ENCODE measurements at regions not wholly inside any gene's neighbourhood (a gene's known extent, or its start where the extent isn't known, plus 50 kb on each side); places are given as distances from the start of the nearest gene placed in this dataset.

DNA sequence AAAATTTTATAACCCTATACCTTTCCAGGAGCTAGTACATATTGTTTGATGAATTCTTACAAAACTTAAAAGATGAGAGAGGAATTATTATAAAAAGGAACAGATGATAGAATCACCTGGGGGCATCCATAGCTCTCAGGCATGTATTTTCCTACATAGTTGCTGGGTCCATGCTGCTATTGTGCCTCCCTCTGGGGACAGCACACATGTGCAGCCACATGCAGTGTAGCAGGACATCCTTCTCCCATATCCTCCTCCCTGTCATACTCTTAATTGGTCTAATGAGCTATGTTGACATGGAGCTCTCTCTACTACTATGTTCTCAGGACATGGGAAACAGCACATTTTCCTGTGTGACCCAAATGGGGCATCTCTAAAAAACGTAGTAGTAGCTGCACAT is 898.2 kb upstream of the MAP3K7 start:
- Histone ChIP-seq H3K4me2 (no peak overlapping the region), H3K9me3 (no peaks in the 10 kb centered on the region), H3K4me3 (no peak overlapping the region), H3K27ac (no peak overlapping the region), H3K4me1 (no peaks in the 10 kb centered on the region)
- ATAC-seq (no peak), FAIRE-seq (no peak), DNase-seq (ENCODE audit: low read depth in 1 of 2, low spot score in 1 of 2) (no peak)
- no peak for TF ChIP-seq FOXS1 (CRISPR knock-in tag; IDR thresholded peaks at IDR 0.05)
- TF ChIP-seq ZC3H11A (IDR thresholded peaks at IDR 0.05): no peak
- no peak for TF ChIP-seq MAFK (IDR thresholded peaks at IDR 0.05; ENCODE audit: partially characterized antibody)
- TF ChIP-seq, protein P1, sequence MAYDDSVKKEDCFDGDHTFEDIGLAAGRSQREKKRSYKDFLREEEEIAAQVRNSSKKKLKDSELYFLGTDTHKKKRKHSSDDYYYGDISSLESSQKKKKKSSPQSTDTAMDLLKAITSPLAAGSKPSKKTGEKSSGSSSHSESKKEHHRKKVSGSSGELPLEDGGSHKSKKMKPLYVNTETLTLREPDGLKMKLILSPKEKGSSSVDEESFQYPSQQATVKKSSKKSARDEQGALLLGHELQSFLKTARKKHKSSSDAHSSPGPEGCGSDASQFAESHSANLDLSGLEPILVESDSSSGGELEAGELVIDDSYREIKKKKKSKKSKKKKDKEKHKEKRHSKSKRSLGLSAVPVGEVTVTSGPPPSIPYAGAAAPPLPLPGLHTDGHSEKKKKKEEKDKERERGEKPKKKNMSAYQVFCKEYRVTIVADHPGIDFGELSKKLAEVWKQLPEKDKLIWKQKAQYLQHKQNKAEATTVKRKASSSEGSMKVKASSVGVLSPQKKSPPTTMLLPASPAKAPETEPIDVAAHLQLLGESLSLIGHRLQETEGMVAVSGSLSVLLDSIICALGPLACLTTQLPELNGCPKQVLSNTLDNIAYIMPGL (CRISPR knock-in tag; IDR thresholded peaks at IDR 0.05; ENCODE audit: borderline replicate concordance): no peak
- no peak for TF ChIP-seq KDM1A (IDR thresholded peaks at IDR 0.05; ENCODE audit: low read depth)
- TF ChIP-seq ZSCAN20 (CRISPR knock-in tag; IDR thresholded peaks at IDR 0.05): no peak
- no peak for TF ChIP-seq GATA3 (IDR thresholded peaks at IDR 0.05; ENCODE audit: borderline replicate concordance)
- POLR2A ChIA-PET: no interaction called here
- CTCF ChIA-PET: no interaction called here
- 0% methylated on average over 1 of the region's 1 CpG for WGBS (ENCODE audit: missing lambda C conversion rate)

DNA sequence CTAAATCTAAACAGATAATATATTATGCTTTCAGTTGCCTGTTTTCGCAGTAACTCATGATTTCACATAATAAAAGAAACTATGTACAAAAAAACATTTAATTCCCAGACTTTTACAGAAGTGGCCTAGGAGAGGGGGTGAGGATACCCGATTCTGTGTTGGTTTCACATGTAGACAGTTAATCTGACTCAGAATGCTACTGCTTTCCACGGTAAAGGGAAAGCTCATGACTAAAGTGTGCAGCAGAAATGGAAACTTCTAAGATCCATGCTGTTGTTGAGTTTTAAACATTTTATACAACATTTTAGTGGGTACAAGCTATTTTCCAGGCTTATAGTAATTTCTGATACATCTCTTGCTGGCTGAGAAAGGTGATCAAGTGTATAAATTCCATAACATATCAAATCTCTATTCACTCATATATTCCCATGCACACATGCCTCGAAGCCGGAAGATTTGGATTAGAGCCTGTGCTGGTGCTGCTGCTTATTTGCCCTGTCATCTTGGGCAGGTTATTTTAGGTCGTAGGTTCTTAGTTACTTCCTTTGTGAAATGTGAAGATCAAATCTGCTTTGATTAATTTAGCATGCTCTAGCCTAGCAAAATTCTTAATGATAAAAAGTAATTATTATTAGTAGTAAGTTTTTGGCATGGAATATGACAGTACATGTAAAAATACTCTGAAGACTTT is 896.7 kb upstream of the MAP3K7 start:
- no peaks in the 10 kb centered on the region for H3K9me3 ChIP-seq
- ATAC-seq: no peak
- POLR2A ChIA-PET: no interaction called here
- FAIRE-seq: no peak
- no peak overlapping the region for H3K4me3 ChIP-seq
- no peak overlapping the region for H3K4me2 ChIP-seq
- DNase-seq (ENCODE audit: low read depth in 1 of 2, low spot score in 1 of 2): no peak
- CTCF ChIA-PET: no interaction called here
- TF ChIP-seq JUN (IDR thresholded peaks at IDR 0.05) (no peak), CHD2 (IDR thresholded peaks at IDR 0.05; ENCODE audit: low read length, partially characterized antibody) (no peak), CBX8 (IDR thresholded peaks at IDR 0.05) (no peak), FOSB (CRISPR knock-in tag; IDR thresholded peaks at IDR 0.05) (no peak)
- WGBS (ENCODE audit: missing lambda C conversion rate): 35% methylated on average over 6 of the region's 6 CpGs
- H3K27ac ChIP-seq: no peak overlapping the region
- H3K4me1 ChIP-seq: no peaks in the 10 kb centered on the region

DNA sequence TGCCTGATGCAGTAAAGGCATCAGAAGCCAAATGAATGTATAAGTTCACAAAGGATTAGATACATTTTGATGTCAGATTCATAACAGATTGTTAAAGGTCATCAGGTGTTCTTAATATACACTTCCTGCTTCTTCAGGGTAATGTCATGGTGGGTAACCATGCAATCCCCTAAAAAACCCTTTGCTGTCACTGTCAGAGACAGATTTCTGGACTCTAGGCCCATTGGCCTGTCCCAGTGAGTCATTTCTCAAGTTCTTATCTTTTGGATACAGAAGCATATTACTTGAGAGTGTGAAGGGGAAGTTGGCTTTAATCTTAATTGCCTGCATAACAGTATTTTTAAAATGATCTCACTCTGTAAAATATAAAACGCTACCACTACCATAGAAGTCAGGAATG is 895.6 kb upstream of the MAP3K7 start:
- 29% methylated on average over 1 of the region's 1 CpG for WGBS (ENCODE audit: missing lambda C conversion rate)
- H3K9me3 ChIP-seq: no peaks in the 10 kb centered on the region
- ChIA-PET CTCF (no interaction called here), POLR2A (no interaction called here)
- DNase-seq (ENCODE audit: low read depth in 1 of 2, low spot score in 1 of 2) (no peak), FAIRE-seq (no peak), ATAC-seq (no peak)
- no peak overlapping the region for H3K27ac ChIP-seq
- H3K4me3 ChIP-seq: no peak overlapping the region
- TF ChIP-seq ZSCAN20 (CRISPR knock-in tag; IDR thresholded peaks at IDR 0.05) (no peak), NR3C1 (IDR thresholded peaks at IDR 0.05) (no peak), BHLHE40 (IDR thresholded peaks at IDR 0.05; ENCODE audit: low read depth, low read length) (no peak), SREBF2 (IDR thresholded peaks at IDR 0.05) (no peak), TP53 (CRISPR knock-in tag; IDR thresholded peaks at IDR 0.05) (no peak), NPAS2 (CRISPR knock-in tag; IDR thresholded peaks at IDR 0.05; ENCODE audit: borderline replicate concordance) (no peak), CBX2 (IDR thresholded peaks at IDR 0.05; ENCODE audit: borderline replicate concordance, low read depth) (no peak), RARB (CRISPR knock-in tag; IDR thresholded peaks at IDR 0.05) (no peak), HOXB13 (CRISPR knock-in tag; IDR thresholded peaks at IDR 0.05; ENCODE audit: low read depth) (no peak), JUNB (IDR thresholded peaks at IDR 0.05) (no peak), KDM5A (IDR thresholded peaks at IDR 0.05) (no peak), CBX8 (IDR thresholded peaks at IDR 0.05) (no peak), ESRRA (IDR thresholded peaks at IDR 0.05; ENCODE audit: borderline replicate concordance, low read length) (no peak), ZNF302 (CRISPR knock-in tag; IDR thresholded peaks at IDR 0.05) (no peak)
- TF ChIP-seq, protein P2, sequence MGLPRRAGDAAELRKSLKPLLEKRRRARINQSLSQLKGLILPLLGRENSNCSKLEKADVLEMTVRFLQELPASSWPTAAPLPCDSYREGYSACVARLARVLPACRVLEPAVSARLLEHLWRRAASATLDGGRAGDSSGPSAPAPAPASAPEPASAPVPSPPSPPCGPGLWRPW (IDR thresholded peaks at IDR 0.05): no peak
- TF ChIP-seq, protein P3, sequence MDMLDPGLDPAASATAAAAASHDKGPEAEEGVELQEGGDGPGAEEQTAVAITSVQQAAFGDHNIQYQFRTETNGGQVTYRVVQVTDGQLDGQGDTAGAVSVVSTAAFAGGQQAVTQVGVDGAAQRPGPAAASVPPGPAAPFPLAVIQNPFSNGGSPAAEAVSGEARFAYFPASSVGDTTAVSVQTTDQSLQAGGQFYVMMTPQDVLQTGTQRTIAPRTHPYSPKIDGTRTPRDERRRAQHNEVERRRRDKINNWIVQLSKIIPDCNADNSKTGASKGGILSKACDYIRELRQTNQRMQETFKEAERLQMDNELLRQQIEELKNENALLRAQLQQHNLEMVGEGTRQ (IDR thresholded peaks at IDR 0.05): no peak
- H3K4me1 ChIP-seq: no peaks in the 10 kb centered on the region
- H3K4me2 ChIP-seq: no peak overlapping the region
